CD1c-positive myeloid dendritic cell (primary cell): ENCODE measurements at regions not wholly inside any gene's neighbourhood (a gene's known extent, or its start where the extent isn't known, plus 50 kb on each side); places are given as distances from the start of the nearest gene placed in this dataset.
"Not testable (repeated sequence)": the region's sequence is repeated elsewhere in the genome, so short reads cannot be mapped to it uniquely, and the experiment has no call there.

ENCODE experiments used
- DNase-seq: peaks from one replicate; pipeline ENCODE4 v3.0.0-alpha.2; 2016; ENCODE audit errors: extremely low spot score

DNA sequence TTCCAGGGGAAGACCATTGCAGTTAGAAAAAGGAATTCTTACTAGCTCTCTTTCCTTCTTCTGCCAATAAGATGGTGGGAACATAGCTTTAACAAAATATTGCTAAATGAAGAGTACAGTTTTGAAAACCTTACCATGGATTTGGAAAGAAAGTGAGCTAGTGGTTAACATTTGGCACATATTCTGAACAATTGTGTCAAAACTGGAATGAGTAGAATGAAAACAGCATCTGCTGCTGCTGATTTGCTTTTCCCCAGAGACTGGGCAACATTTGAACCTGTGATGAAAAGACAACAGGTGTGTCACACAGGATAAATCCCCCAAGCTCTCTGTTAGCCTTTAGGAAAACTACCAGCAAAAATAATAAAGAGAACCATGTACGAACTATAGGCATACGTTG lies 761.4 kb downstream of the KCNA4 start:
- DNase-seq = no peak

DNA sequence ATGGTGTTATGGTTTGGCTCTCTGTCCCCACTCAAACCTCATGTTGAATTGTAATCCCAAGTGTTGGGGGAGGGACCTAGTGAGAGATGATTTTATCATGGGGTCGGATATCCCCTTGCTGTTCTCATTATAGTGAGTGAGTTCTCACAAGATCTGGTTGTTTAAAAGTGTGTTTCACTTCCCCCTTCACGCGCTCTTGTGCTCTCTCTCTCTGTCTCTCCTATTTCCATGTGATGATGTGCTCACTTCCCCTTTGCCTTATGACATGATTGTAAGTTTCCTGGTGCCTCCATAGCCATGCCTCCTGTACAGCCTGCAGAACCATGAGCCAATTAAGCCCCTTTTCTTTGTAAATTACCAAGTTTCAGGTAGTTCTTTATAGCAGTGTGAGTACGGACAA lies 765.1 kb downstream of the KCNA4 start:
- no peak for DNase-seq

DNA sequence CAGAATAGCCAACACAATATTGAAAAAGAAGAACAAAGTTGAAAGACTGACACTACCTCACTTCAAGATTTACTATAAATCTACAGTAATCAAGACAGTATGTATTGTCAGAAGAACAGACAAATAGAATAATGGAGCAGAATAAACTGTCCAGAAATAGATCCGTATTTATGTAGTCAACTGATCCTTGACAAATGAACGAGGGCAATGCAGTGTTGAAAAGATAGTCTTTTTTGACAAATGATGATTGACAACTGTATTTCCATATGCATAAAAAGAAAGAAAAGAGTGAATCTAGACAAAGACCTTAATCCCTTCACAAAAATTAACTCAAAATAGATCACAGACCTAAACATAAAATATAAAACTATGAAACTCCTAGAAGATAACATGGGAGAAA lies 767.1 kb downstream of the KCNA4 start:
- no peak for DNase-seq

DNA sequence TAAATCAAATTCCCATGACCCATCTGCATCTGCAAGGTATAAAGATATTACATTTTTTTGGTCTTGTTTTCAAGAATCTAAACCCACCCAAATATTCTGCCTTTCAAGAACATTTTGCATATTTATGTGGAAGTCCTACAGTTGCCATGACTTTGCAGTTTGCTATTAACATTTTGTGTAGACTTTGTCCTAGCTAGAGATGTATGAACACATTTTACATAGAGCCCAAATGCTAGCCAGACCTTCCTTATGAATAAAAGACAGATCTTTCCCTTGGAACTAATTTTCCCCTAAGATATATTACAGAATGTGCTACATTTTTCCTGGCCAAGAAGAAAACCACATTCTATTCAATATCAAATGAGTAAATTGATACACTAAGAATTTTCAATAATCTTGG lies 772.5 kb downstream of the KCNA4 start:
- no peak for DNase-seq

DNA sequence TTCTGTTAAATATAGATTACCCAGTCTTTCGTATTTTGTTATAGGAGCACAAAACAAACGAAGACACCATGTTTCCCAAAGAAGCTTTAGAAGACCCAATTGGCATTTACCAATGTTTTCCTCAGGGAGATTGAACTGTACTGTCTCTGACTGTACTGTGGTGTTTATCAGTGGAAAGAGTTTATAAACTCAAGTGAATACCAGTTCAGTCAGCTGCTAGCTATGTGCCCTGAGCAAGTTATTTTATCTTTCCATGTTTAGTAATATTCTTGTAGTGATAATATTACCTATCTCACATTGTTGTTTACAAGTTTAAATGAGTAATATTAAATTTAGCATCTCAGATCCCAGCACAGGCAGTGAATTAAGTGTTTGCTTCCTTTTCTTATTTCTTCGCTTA lies 773.2 kb downstream of the KCNA4 start:
- no peak for DNase-seq

DNA sequence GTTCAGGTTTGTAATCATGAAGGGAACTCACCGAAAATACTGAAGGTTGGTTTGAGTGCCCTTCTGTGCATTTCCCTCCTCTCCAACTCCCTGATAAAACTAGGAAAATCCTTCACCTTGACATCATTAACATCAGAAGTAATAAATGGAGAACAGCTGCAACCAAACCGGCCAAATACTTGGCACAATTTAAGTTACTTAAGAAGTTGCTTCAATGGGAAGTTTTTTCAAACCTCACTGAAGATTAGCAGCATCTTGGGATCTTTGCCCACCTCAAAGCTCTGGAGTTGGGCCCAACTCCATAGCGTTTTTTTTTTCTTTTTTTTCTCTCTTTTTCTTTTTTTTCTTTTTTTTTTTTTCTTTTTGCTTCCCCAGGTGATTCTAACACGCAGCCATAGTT lies 784.8 kb downstream of the KCNA4 start:
- no peak for DNase-seq

DNA sequence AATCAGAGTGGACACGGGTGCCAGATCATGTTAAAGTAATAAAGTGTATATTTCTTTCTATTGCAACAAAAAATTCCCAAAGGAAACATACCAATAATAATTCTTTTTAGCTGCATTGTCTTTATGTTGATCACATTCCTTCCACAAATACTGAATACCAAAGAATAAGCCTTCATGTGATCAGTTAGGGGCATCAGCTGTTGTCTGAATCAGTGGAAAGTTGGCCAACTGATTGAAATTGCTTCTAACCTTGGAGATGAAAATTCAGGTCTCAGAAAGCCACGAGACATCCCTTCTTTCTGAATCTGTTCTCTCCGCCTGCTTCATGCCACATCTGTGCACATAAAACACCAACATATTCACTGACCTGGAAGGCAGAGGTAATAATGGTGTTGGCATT lies 785.2 kb downstream of the KCNA4 start:
- no peak for DNase-seq

DNA sequence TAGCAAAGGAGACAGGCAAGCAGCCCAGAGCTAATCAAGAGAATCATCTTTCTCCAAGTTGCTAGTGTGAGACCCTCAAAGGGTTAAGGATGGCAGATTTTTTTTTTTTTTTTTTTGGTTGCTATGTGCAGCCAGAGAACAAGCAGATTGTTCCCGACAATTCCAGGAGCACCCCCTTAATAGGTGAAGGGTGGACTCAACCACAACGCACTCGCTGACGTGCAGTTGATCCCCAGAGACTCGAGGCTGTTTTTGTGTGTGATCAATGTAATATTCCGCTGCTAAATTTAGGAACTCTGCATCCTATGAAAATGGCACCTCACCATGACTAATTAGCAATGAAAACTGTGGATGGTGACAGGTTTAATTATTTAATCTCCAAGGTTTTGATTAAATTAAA lies 789.0 kb downstream of the KCNA4 start:
- DNase-seq = no peak

DNA sequence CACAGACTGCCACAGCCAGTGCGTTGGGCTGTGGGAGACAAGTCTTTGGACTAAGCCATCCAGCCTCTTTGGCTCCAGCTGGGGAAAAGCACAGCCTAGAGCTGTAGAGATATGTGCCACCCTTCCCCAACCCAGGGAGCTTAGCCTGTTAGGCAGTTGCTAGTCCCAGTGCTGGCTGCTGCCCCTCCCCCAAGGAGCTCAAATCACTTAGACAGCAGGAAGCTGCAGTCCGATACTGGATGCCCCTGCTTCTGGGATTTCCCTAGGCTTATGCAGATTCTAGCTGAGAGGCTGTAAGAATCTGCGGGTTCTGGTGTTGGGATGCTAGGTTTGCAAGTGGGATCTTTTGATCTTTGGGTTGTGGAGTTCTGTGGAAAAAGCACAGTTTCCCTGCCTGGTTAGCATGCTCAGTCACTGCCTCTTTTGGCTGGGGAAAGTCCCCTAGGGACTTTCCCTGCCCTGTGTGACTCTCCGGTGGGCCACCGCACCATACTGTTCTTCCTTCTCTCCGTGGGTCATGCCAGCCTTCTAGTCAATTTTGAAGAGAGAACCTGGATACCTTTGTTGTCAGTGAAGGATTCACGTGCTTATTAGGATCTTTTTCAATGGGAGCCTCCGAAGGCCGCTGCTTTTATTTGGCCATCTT lies 792.0 kb downstream of the KCNA4 start:
- no peak for DNase-seq

DNA sequence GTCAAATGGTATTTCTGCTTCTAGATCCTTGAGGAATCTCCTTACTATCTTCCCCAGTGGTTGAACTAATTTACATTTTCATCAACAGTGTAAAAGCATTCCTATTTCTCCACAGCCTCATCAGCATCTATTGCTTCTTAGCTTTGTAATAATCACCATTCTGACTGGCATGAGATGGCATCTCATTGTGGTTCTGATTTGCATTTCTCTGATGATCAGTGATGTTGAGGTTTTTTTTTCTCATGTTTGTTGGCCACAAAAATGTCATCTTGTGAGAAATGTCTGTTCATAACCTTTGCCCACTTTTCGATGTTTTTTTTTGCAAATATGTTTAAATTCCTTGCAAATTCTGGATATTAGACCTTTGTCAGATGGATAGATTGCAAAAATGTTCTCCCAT lies 797.3 kb downstream of the KCNA4 start:
- not testable (repeated sequence) for DNase-seq

DNA sequence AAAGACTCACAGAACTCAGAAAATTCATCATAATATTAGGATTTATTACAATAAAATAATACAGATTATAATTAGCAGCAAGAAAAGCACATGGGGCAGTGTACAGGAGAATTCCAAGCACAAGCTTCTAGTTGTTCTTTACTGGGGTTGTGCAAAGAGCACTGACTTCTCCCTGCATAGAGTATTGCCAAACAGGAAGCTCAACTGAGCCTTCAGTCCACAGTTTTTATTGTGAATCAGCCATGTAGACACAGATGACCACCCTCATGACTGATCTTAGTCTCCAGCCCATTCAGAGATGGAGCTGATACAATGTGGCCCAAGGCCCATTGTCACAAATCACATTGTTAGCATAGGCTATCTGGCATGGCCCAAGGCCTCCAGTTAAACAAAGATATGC lies 798.9 kb downstream of the KCNA4 start:
- DNase-seq = no peak

DNA sequence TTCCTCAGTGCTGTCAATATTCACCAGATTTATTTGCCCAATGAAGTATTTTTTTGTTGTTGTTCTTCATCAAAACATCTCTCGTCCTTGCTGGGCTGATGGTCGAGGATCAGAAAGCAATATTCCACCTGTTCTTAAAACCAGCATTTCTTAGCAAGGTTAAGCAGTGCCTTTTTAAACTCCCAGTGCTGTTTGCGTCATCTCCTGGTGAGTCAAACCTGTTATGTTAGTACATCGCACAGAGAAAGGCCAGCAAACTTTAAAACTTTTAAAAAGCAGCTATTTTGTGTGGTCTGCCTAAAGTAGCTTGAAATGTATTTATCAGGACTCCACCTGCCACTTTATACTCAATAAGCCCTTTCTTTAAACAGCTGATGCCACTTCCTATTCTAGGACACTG lies 802.0 kb downstream of the KCNA4 start:
- DNase-seq = no peak

DNA sequence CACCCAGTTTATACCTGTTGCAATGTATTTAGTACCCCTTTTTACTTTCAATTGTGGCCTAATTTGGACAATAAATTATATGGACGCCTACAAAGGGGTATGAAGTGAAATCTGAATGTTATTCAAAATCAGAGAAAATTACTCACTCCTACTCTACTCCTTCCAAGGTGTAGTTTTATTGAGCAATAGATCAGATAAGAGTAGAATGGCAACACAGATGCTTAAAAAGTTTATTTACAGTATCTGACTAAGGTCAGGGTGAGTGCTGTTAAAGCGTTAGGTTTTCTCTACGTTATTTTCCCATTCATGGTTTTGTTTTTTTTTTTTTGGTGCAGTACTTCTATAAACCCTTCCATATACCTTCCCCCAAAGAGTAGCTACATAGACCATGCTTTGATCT lies 805.6 kb downstream of the KCNA4 start:
- no peak for DNase-seq

DNA sequence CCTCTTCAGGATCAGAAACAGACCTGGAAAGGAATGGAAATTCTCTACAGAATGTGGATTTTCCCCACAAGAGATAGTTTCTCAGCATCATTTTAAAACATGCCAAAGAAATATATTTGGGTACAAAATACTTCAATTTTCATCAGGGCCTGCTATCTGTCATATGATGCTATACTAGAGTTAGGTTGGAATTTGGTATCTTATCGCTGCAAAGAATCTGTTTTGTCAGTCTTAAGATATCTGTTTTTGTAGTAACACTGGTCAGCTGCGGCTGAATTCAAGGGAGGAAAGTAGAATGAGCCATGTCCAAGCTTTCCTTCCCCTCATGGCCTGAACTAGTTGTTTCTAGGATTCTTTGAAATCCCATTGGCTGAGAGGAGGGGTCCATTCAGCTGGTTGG lies 806.4 kb downstream of the KCNA4 start:
- no peak for DNase-seq

DNA sequence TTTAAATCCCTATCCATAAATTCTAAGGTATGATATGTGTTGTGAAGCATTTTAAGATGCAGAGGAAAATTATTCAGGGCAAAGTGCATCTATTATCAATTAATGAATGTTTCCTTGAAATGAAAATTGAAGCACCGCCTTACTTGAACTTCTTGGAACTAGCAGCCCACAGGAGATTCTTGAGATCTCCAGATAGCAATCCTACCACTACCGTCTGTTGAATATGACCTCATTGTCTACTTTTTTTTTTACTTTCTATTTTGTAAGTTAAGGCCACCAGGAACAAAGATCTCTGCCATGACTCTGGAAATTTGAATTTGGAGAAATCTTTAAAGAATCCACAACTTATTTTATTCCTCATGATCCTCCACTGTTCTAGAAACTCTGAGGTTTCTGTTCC lies 808.7 kb downstream of the KCNA4 start:
- no peak for DNase-seq

DNA sequence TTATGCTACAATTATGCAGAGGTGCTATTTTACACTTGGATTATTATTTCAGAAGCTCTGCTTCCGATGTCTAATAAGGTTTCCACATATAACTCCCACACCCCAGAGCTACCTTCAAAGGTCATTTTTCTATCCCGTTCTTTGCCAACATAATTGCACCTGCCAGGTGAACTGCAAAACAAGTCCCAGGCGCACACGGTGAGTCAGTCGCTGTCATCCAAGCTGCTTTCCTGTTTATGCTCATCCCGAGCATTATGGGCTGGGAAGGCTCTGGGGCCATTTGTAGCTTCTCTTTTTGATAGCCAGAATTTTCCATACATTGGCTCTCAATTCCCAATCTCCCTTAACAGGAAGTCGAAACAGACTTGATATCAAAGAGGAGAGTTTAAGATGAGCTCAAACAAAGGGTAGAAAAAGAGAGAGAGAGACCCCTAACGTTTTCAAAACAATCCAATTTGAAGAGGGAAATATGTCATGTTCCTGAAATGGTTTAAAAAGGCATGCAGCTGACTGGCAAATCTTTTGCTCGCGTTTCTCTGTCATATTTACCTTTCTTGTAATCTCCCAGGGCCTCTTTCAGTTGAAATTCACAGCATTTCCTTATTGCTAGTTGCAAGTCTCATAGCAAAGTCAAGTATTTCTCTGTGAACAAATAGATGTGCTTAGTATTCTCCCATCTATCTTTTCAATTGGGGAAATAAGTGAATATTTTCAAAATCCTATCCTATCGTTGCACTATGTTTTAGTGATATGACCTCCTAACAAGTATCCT lies 815.9 kb downstream of the KCNA4 start:
- DNase-seq = no peak

DNA sequence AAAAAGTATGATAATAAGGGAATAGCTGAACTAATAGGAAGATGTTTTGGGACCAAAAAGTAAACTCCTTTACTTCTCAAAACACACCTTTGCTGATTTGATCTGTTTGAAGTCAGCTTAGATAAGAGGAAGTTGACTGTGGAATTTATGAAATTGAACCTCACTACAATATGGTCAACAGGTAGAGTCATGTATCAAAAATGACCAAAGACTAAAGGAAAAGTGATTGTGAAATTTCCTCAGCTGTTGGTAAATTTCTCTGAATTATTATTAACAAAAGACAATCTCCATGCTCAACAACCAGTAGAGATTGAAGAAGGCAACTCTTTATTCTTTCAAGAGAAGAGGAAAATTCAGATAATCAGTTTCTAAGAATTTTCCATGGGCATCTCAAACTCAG lies 826.5 kb downstream of the KCNA4 start:
- DNase-seq = no peak

DNA sequence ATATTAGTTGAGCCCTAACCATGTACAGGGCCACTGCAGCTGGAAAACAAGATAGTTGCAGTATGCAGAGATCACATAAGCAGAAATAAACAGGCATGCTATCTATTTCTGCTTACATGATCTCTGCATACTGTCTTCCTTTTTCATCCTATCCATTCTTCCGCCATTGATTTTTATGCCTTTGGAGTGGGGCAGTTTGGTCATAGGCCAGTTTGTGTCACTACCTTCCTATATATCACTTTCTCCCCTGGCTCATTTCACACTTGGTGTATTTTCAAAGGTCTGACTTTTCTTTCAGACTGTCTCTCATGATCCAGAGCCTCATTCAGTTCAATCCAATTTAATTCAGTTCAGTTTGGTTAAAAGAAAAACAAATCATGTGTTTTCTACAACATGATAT lies 829.6 kb downstream of the KCNA4 start:
- no peak for DNase-seq

DNA sequence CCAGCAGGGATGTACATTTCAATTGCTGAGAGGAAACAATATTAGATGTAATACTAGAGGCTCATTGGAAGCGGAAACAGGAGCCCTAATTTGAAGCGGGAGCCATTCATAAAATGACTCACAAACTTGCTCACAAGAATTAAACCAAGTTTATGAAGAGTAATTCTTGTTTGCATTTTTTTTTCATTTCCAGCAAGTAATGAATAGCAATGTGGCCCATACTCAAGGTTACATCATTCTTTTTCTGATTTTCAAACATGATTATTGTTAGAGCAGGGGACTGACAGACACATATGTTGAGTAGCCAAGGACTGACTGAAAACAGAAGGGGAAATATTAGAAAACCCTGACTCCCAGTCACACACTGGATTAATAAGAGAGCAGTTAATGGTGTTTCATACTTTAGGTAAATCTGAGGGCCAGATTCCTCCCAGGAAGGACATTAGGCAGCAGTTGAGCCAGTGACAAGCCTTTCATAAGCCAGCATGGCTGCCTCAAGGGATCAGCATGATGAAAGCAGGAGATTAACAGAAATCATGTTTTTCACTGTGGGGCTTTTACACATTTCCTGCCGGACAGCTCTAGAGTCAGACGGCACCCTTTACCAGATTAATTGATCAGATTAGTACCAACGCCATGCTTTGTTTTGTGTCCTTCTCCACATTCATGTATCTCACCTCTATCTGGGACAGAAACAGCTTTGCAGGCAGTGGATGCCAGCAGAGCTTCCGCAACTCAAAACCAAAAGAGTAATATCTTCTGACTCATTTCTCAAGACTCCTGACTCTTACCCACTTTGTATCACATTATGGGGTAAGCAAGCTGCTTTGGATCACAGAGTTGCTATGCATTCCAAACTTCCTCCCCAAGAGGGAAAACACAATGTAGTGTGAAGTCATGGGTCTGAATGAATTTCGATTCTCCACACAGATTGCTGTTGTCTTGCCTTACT lies 831.6 kb downstream of the KCNA4 start:
- no peak for DNase-seq

DNA sequence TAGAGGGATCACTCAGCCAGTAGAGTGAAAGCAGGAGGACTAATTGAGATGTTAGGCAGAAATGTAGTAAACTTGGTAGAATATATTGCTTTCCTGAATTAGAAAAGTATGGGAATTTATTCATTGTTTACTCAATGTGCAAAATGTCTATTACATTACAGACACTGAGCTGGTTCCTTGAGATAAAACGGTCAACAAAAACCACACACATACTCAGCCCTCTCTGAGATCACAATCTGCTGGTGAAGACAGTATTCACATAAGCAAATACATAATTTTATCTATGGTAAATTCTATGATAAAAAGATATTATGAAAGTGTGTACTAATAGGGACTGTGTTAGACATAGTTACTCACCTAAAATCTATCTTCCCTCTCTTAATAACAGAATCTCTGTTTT lies 833.5 kb downstream of the KCNA4 start:
- no peak for DNase-seq

DNA sequence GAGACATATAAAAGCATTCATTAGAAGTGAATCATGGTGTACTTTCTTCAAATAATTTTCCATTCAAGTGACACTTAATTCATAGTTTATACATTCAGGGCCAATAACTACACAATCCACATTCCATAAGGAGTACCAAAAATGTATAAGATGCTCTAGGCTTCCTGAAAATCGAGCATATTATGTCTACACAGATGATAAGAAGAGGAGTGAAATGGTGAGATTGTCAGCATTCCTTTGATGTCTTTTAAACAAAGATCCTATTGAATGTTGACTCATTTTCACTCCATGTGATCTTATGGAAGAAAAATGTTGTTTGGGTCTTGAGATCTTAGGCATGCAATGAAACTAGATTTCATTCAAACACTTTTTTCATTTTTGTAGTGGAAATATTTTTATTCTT lies 843.2 kb downstream of the KCNA4 start:
- no peak for DNase-seq

DNA sequence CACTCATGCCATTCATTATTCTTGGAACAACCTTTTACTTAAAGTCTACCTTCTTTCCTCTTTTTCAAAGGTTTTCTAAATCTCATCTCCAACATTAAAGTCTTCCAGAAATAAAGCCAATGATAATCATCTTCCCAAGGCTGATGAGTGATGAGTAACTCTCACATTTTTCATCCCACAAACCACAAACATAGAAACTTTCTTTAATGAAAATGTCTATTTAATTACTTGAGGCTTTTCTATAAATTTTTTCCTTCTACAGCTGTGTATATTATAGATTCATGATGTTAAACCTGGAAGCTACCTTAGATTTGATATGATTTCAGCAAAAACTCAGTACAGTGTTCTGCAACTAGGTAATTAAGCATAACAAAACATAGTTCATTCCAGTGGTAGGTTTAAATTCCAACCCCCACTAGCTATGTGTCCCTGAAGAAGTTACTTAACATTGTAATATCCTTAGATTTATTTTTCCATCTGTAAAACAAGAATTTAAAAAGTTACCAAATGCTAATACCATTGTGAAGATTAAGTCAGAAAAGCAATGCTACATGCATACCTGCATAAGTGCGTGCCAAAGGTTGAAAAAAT lies 845.4 kb downstream of the KCNA4 start:
- no peak for DNase-seq
